ENCODE measurements at regions not wholly inside any gene's neighbourhood (a gene's known extent, or its start where the extent isn't known, plus 50 kb on each side); places are given as distances from the start of the nearest gene placed in this dataset.

DNA sequence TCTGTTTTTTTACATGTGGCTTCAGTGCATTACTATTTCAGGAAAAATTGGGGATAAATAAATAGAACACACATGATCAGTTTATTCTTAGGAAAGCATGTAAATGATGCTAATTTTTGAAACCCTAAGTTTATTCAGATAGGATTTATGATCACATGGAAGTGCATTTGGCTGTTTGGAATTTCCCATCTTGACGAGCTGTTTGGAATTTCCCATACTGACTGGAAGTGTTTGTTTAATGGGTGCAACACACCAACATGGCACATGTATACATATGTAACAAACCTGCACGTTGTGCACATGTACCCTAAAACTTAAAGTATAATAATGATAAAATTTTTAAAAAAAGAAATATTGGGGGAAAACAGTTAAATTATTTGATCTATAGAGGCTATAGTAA lies 79.5 kb downstream of the COL6A6 start:
- Histone ChIP-seq H3K27me3 (no peaks in the 10 kb centered on the region), H3K9me3 (no peaks in the 10 kb centered on the region), H3K4me1 (no peaks in the 10 kb centered on the region), H3K36me3 (no peaks in the 10 kb centered on the region), H3K4me3 (no peak overlapping the region), H3K27ac (no peak overlapping the region)
- TF ChIP-seq EP300 (IDR thresholded peaks at IDR 0.05): no peak
- TF ChIP-seq, protein P1, sequence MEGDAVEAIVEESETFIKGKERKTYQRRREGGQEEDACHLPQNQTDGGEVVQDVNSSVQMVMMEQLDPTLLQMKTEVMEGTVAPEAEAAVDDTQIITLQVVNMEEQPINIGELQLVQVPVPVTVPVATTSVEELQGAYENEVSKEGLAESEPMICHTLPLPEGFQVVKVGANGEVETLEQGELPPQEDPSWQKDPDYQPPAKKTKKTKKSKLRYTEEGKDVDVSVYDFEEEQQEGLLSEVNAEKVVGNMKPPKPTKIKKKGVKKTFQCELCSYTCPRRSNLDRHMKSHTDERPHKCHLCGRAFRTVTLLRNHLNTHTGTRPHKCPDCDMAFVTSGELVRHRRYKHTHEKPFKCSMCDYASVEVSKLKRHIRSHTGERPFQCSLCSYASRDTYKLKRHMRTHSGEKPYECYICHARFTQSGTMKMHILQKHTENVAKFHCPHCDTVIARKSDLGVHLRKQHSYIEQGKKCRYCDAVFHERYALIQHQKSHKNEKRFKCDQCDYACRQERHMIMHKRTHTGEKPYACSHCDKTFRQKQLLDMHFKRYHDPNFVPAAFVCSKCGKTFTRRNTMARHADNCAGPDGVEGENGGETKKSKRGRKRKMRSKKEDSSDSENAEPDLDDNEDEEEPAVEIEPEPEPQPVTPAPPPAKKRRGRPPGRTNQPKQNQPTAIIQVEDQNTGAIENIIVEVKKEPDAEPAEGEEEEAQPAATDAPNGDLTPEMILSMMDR (IDR thresholded peaks at IDR 0.05): no peak
- no peak for TF ChIP-seq POLR2A (IDR thresholded peaks at IDR 0.05)
- no peak for TF ChIP-seq POLR2AphosphoS5 (IDR thresholded peaks at IDR 0.05)
- no peak for DNase-seq
- 30 to 42% (median 40%) methylated on average over 2 of the region's 2 CpGs for WGBS, 5 donors
- intact Hi-C loops (cut with DNase I; ENCODE audit: low total_unique reads): no loop called here

- Histone ChIP-seq H3K27ac (no peak overlapping the region), H3K4me1 (no peaks in the 10 kb centered on the region), H3K27me3 (no peaks in the 10 kb centered on the region), H3K9me3 (peaks cover 0 to 8% (median 2%) of the 10 kb centered on the region in 4 donors), H3K4me3 (no peak overlapping the region), H3K36me3 (no peaks in the 10 kb centered on the region)
- intact Hi-C loops (cut with DNase I; ENCODE audit: low total_unique reads): no loop called here
- 81 to 85% (median 81%) methylated on average over 4 of the region's 4 CpGs for WGBS, 5 donors
- TF ChIP-seq, protein P1 (IDR thresholded peaks at IDR 0.05): no peak
- TF ChIP-seq EP300 (IDR thresholded peaks at IDR 0.05) (no peak), POLR2A (IDR thresholded peaks at IDR 0.05) (no peak), POLR2AphosphoS5 (IDR thresholded peaks at IDR 0.05) (no peak)
- no peak for DNase-seq
Measured at GRCh38 chr3:130601442-130601971, 84.5 kb downstream of the COL6A6 start.

- Histone ChIP-seq H3K36me3 (no peaks in the 10 kb centered on the region), H3K4me3 (no peak overlapping the region), H3K4me1 (peaks cover 0 to 11% (median 0%) of the 10 kb centered on the region in 4 donors), H3K9me3 (peaks cover 12 to 27% (median 15%) of the 10 kb centered on the region in 4 donors), H3K27me3 (no peaks in the 10 kb centered on the region), H3K27ac (no peak overlapping the region)
- WGBS, 5 donors: 85 to 92% (median 90%) methylated on average over 1 of the region's 1 CpG
- intact Hi-C loops (cut with DNase I; ENCODE audit: low total_unique reads): no loop called here
- TF ChIP-seq, protein P1 (IDR thresholded peaks at IDR 0.05): no peak
- no peak for TF ChIP-seq POLR2A (IDR thresholded peaks at IDR 0.05)
- no peak for TF ChIP-seq EP300 (IDR thresholded peaks at IDR 0.05)
- no peak for TF ChIP-seq POLR2AphosphoS5 (IDR thresholded peaks at IDR 0.05)
- no peak for DNase-seq
Measured at GRCh38 chr3:130604806-130605205, 87.8 kb downstream of the COL6A6 start.

DNA sequence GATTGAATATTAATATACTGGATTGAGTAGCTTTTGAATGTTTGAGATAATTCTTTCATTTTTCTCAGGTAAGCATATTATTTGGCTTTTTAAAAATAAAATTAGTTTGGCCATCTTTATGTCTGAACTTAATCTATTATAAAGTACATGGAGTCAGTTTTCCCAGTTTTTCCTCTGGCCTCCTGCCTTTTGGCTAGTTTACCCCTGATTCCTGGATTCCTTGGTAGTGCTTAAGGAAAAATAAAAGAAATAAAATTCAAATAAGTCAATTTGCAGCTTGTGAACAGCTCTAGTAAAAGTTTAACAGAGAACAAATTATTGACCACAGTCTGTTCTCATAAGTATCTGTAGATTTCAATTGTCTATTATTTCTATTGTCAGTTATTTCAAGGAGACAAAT lies 89.4 kb downstream of the COL6A6 start:
- Histone ChIP-seq H3K9me3 (peaks cover 12 to 27% (median 15%) of the 10 kb centered on the region in 4 donors), H3K36me3 (no peaks in the 10 kb centered on the region), H3K27ac (no peak overlapping the region), H3K27me3 (no peaks in the 10 kb centered on the region), H3K4me1 (peaks cover 0 to 13% (median 0%) of the 10 kb centered on the region in 4 donors), H3K4me3 (no peak overlapping the region)
- no peak for DNase-seq
- TF ChIP-seq, protein P1 (IDR thresholded peaks at IDR 0.05): no peak
- TF ChIP-seq POLR2AphosphoS5 (IDR thresholded peaks at IDR 0.05) (no peak), POLR2A (IDR thresholded peaks at IDR 0.05) (no peak), EP300 (IDR thresholded peaks at IDR 0.05) (no peak)
- intact Hi-C loops (cut with DNase I; ENCODE audit: low total_unique reads): no loop called here
